GM12878 (cell line): ENCODE measurements at regions not wholly inside any gene's neighbourhood (a gene's known extent, or its start where the extent isn't known, plus 50 kb on each side); places are given as distances from the start of the nearest gene placed in this dataset.
A peak's percentile ranks its signal among the peaks of the same experiment; 100 is the strongest.

ENCODE experiments used
- ATAC-seq: fragments of 200-7000 bp; cut with Tn5 transposase; 3 replicates; pipeline ENCODE4 v1.9.1; 2020; ENCODE audit warnings: mild to moderate bottlenecking, moderate library complexity
- BruUV-seq: library from RNA; stranded (reverse); fragments of 400-500 nt; replicated peaks from 2 replicates; lab custom pipeline; 2021; lab: Mats Ljungman, UMichigan
- CTCF ChIA-PET: fragments of 300-600 bp; sonication (Branson Sonifier 250); formaldehyde crosslinking; extraction: SDS; loops from one replicate; lab custom pipeline; 2021; ENCODE audit warnings: inconsistent platforms; lab: Yijun Ruan, JAX
- POLR2A ChIA-PET: fragments of 350-600 bp; formaldehyde crosslinking; extraction: SDS; loops from one replicate; lab custom pipeline; 2021; ENCODE audit warnings: inconsistent platforms; lab: Charles Lee
- RAD21 ChIA-PET: fragments of 300-600 bp; sonication (Branson Sonifier 250); formaldehyde crosslinking; loops from one replicate; lab custom pipeline; 2023; ENCODE audit warnings: antibody characterized with exemption; ENCODE audit not compliant: unreplicated experiment; lab: Charles Lee
- SMC1A ChIA-PET: fragments of 300-600 bp; sonication (Branson Sonifier 250); formaldehyde crosslinking; loops from one replicate; lab custom pipeline; 2023; ENCODE audit not compliant: unreplicated experiment, uncharacterized antibody; lab: Charles Lee
- DNase-seq: peaks from one replicate; pipeline ENCODE4 v3.0.0-alpha.2; 2011; ENCODE audit warnings: low read depth, low spot score
- FAIRE-seq: peaks from 3 replicates; lab custom pipeline; 2011; peaks lifted over from hg19 to GRCh38; lab: Jason Lieb, UNC
- H2AFZ ChIP-seq: 2 replicates; pipeline ENCODE4 v1.6.0; 2011; ENCODE audit warnings: low read depth, low read length, control low read depth; ENCODE audit not compliant: control insufficient read depth
- H3K27ac ChIP-seq: 2 replicates; pipeline ENCODE4 v1.5.1; 2011; ENCODE audit warnings: control low read depth; ENCODE audit not compliant: control insufficient read depth, insufficient read depth
- H3K27me3 ChIP-seq, 2 experiments: replicated peaks in 1 of 2; 2 replicates each; pipeline versions ENCODE4 v1.6.0 to v1.6.1; 2011; ENCODE audit warnings: low read length in 1 of 2; ENCODE audit not compliant: control insufficient read depth in 2 of 2, insufficient read depth in 2 of 2
- H3K36me3 ChIP-seq, 2 experiments: 2 replicates each; pipeline ENCODE4 v1.5.1; 2011; ENCODE audit warnings: low read length in 1 of 2; ENCODE audit not compliant: control insufficient read depth in 2 of 2, insufficient read depth in 2 of 2
- H3K4me1 ChIP-seq: 2 replicates; pipeline ENCODE4 v1.6.1; 2011; ENCODE audit warnings: mild to moderate bottlenecking, low read length, moderate library complexity, mixed read lengths; ENCODE audit not compliant: control insufficient read depth, insufficient read depth
- H3K4me2 ChIP-seq: 2 replicates; pipeline ENCODE4 v1.6.0; 2011; ENCODE audit warnings: control low read depth; ENCODE audit not compliant: control insufficient read depth, insufficient read depth
- H3K4me3 ChIP-seq: fragments of 200-600 bp; sonication (generic); 2 replicates; pipeline ENCODE4 v1.5.1; 2016
- H3K79me2 ChIP-seq: 2 replicates; pipeline ENCODE4 v1.6.0; 2011; ENCODE audit warnings: low read length; ENCODE audit not compliant: control insufficient read depth, insufficient read depth
- H3K9ac ChIP-seq: 2 replicates; pipeline ENCODE4 v1.8.0; 2011; ENCODE audit warnings: low read length, control low read depth, mixed read lengths; ENCODE audit not compliant: control insufficient read depth, insufficient read depth
- H3K9me3 ChIP-seq: replicated peaks from 3 replicates; pipeline ENCODE4 v1.5.1; 2011; ENCODE audit warnings: mild to moderate bottlenecking, low read length; ENCODE audit not compliant: control insufficient read depth, insufficient read depth
- H4K20me1 ChIP-seq: 2 replicates; pipeline ENCODE4 v1.6.0; 2011; ENCODE audit not compliant: control insufficient read depth, insufficient read depth
- BCL3 ChIP-seq: IDR thresholded peaks from 2 replicates; pipeline ENCODE4 v1.6.1; 2011; ENCODE audit warnings: borderline replicate concordance, low read depth, mild to moderate bottlenecking, moderate library complexity, low read length; ENCODE audit not compliant: insufficient read depth, poor library complexity, severe bottlenecking
- CHD1 ChIP-seq: IDR thresholded peaks from 2 replicates; pipeline ENCODE4 v1.6.1; 2012; ENCODE audit warnings: low read depth, low read length, improper control_type of control experiment
- EP300 ChIP-seq, 2 experiments: fragments of 150-350 bp in 1 of 2; IDR thresholded peaks; 2 replicates each; pipeline ENCODE4 v1.6.1; 2011 to 2012; ENCODE audit warnings: low read depth in 2 of 2, low read length in 2 of 2, borderline replicate concordance in 1 of 2, improper control_type of control experiment in 1 of 2, inconsistent platforms in 1 of 2; ENCODE audit not compliant: control insufficient read depth in 1 of 2
- FOXK2 ChIP-seq: fragments of 450-650 bp; IDR thresholded peaks from 2 replicates; pipeline ENCODE4 v1.6.1; 2017; ENCODE audit warnings: mild to moderate bottlenecking, moderate library complexity
- HDAC2 ChIP-seq: fragments of 200-600 bp; sonication (generic); IDR thresholded peaks from 2 replicates; pipeline ENCODE4 v1.6.1; 2017
- IKZF1 ChIP-seq: fragments of 450-650 bp; conservative IDR thresholded peaks from 2 replicates; pipeline ENCODE4 v1.6.1; 2017; ENCODE audit warnings: antibody characterized with exemption, mild to moderate bottlenecking
- JUND ChIP-seq: IDR thresholded peaks from 2 replicates; pipeline ENCODE4 v1.6.1; 2012; ENCODE audit warnings: low read depth, mild to moderate bottlenecking, low read length, improper control_type of control experiment, moderate library complexity
- KLF5 ChIP-seq: fragments of 450-650 bp; IDR thresholded peaks from 2 replicates; pipeline ENCODE4 v1.6.1; 2014; ENCODE audit warnings: mild to moderate bottlenecking; ENCODE audit not compliant: partially characterized antibody
- LARP7 ChIP-seq: fragments of 450-650 bp; IDR thresholded peaks from 2 replicates; pipeline ENCODE4 v1.6.1; 2017; ENCODE audit warnings: mild to moderate bottlenecking
- MLLT1 ChIP-seq: fragments of 450-650 bp; IDR thresholded peaks from 2 replicates; pipeline ENCODE4 v1.6.1; 2016; ENCODE audit warnings: mild to moderate bottlenecking
- PML ChIP-seq: IDR thresholded peaks from 2 replicates; pipeline ENCODE4 v1.6.1; 2012; ENCODE audit warnings: low read length, inconsistent platforms
- RUNX3 ChIP-seq: IDR thresholded peaks from 2 replicates; pipeline ENCODE4 v1.6.1; 2012; ENCODE audit warnings: low read length, inconsistent platforms
- SIX5 ChIP-seq: IDR thresholded peaks from 2 replicates; pipeline ENCODE4 v1.6.1; 2011; ENCODE audit warnings: mild to moderate bottlenecking, low read depth, low read length, moderate library complexity; ENCODE audit not compliant: severe bottlenecking
- SMAD5 ChIP-seq: IDR thresholded peaks from 2 replicates; pipeline ENCODE4 v1.6.1; 2016; ENCODE audit warnings: antibody characterized with exemption, low read depth
- TAF1 ChIP-seq: IDR thresholded peaks from 2 replicates; pipeline ENCODE4 v1.6.1; 2011; ENCODE audit warnings: mild to moderate bottlenecking, low read depth, low read length, borderline replicate concordance
- TARDBP ChIP-seq: IDR thresholded peaks from 2 replicates; pipeline ENCODE4 v1.6.1; 2016; ENCODE audit warnings: borderline replicate concordance
- USF2 ChIP-seq: IDR thresholded peaks from 2 replicates; pipeline ENCODE4 v1.6.1; 2011; ENCODE audit warnings: low read depth, low read length, improper control_type of control experiment, borderline replicate concordance
- WRNIP1 ChIP-seq: IDR thresholded peaks from 2 replicates; pipeline ENCODE4 v1.6.1; 2011; ENCODE audit warnings: low read depth, low read length, improper control_type of control experiment, borderline replicate concordance
- ZNF592 ChIP-seq: fragments of 450-650 bp; IDR thresholded peaks from 2 replicates; pipeline ENCODE4 v1.6.1; 2017; ENCODE audit warnings: mild to moderate bottlenecking, moderate library complexity
- WGBS: methylation state at CpG from one replicate; pipeline ENCODE4 v1.1.6; 2016; ENCODE audit warnings: low lambda C conversion rate; ENCODE audit not compliant: insufficient replicate concordance, insufficient coverage; ENCODE audit errors: missing lambda C conversion rate; 5-methylcytosine and 5-hydroxymethylcytosine counted together
- in situ Hi-C: fragments of 300-500 bp; cut with MboI; formaldehyde crosslinking; loops from 9 replicates; pipeline ENCODE4 v1.14.3; 2018; ENCODE audit warnings: mixed read lengths
- intact Hi-C: fragments of 100-400 bp; cut with micrococcal nuclease; formaldehyde crosslinking; loops from one replicate; pipeline ENCODE4 v1.14.2; 2022; ENCODE audit not compliant: unreplicated experiment

- Histone ChIP-seq H4K20me1 (no peaks in the 10 kb centered on the region), H3K36me3 (no peaks in the 10 kb centered on the region), H3K9ac (no peak overlapping the region), H3K4me2 (no peak overlapping the region), H3K4me1 (no peaks in the 10 kb centered on the region), H3K27ac (no peak overlapping the region), H3K27me3 (peaks cover 2 to 6% of the 10 kb centered on the region in 2 experiments; a peak in 1 of 4 replicates), H3K9me3 (no peaks in the 10 kb centered on the region), H3K4me3 (no peak overlapping the region), H2AFZ (no peak overlapping the region), H3K79me2 (no peaks in the 10 kb centered on the region)
- ChIA-PET CTCF (no interaction called here), SMC1A (no interaction called here), RAD21 (no interaction called here), POLR2A (no interaction called here)
- BruUV-seq: no TSS peak
- peak; percentile 30; the same call in 1 of the 3 replicates for ATAC-seq
- WGBS: 67% methylated on average over 4 of the region's 4 CpGs
- DNase-seq: no peak
- no peak for FAIRE-seq
- intact Hi-C loops: no loop called here
- in situ Hi-C loops: no loop called here
- no peak for TF ChIP-seq WRNIP1
- no peak for TF ChIP-seq RUNX3
- no peak for TF ChIP-seq IKZF1
- no peak for TF ChIP-seq EP300 (IDR thresholded peaks at IDR 0.05; ENCODE audit: borderline replicate concordance in 1 of 2, control insufficient read depth in 1 of 2, low read depth in 2 of 2, low read length in 2 of 2)
- no peak for TF ChIP-seq ZNF592
- TF ChIP-seq TAF1: no peak
- no peak for TF ChIP-seq FOXK2
- no peak for TF ChIP-seq TARDBP
- TF ChIP-seq LARP7: no peak
- TF ChIP-seq JUND: no peak
- no peak for TF ChIP-seq USF2
- no peak for TF ChIP-seq HDAC2
- no peak for TF ChIP-seq CHD1
- no peak for TF ChIP-seq BCL3
- no peak for TF ChIP-seq MLLT1
- TF ChIP-seq PML: no peak
- TF ChIP-seq SMAD5: no peak
- no peak for TF ChIP-seq KLF5
- no peak for TF ChIP-seq SIX5
Measured at GRCh38 chr2:45275242-45275805, 266.1 kb upstream of the SIX2 start.
